ENCODE measurements at regions not wholly inside any gene's neighbourhood (a gene's known extent, or its start where the extent isn't known, plus 50 kb on each side); places are given as distances from the start of the nearest gene placed in this dataset.

DNA sequence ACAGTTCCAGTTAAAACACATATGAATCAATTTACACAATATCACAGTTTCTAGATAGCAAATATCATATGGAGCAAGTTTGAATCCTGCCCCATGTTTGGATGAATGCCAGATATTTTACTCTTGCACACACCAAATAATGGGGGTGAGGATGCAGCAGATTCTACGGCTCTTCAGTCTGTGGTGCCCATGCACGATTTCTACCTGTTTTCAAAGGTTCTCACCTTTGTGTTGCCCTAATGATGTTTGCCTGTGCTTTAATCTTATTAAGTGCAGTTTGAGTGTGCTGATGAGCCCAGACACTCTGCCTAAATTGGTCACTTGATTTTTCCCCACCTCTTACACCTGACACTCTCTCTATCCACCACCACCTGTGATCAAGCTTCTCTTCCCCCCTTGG, 119.6 kb downstream of the NPY start:
- POLR2A ChIA-PET, result no interaction called here
- Histone ChIP-seq H3K79me2 (ENCODE audit: control insufficient read depth, insufficient read depth, low read length) (no peaks in the 10 kb centered on the region), H3K27ac (ENCODE audit: low read length in 2 of 2) (no peak overlapping the region), H4K20me1 (ENCODE audit: control insufficient read depth, insufficient read depth, low read length, poor library complexity, severe bottlenecking) (no peaks in the 10 kb centered on the region), H3K4me2 (replicated peaks; ENCODE audit: low read depth, low read length, poor library complexity, severe bottlenecking) (no peak overlapping the region), H3K9me3 (ENCODE audit: control extremely low read depth in 1 of 3, control insufficient read depth in 2 of 3, insufficient read depth in 1 of 3, low read length in 2 of 3) (no peaks in the 10 kb centered on the region), H3K9ac (ENCODE audit: low read length) (no peak overlapping the region), H2AFZ (ENCODE audit: insufficient read depth, low read depth, low read length, poor library complexity, severe bottlenecking) (no peak overlapping the region), H3K4me3 (ENCODE audit: control extremely low read depth in 1 of 5, extremely low read depth in 1 of 5, insufficient read depth in 1 of 5, low read depth in 2 of 5, low read length in 4 of 5) (no peak overlapping the region), H3K36me3 (replicated peaks in 1 of 2; ENCODE audit: control extremely low read depth in 1 of 2, control insufficient read depth in 1 of 2, extremely low read depth in 1 of 2, insufficient read depth in 2 of 2, low read length in 1 of 2) (no peaks in the 10 kb centered on the region), H3K4me1 (ENCODE audit: control insufficient read depth in 2 of 2, insufficient read depth in 2 of 2, low read length in 2 of 2) (peaks cover 5 to 6% of the 10 kb centered on the region in 2 donors), H3K27me3 (replicated peaks in 1 of 4; ENCODE audit: control extremely low read depth in 1 of 4, control insufficient read depth in 3 of 4, insufficient read depth in 4 of 4, low read length in 3 of 4) (no peaks in the 10 kb centered on the region)
- TF ChIP-seq EZH2 (IDR thresholded peaks at IDR 0.05; ENCODE audit: borderline replicate concordance, insufficient read depth, low read depth, low read length, poor library complexity, severe bottlenecking), result no peak
- no peak for TF ChIP-seq CTCF (IDR thresholded peaks at IDR 0.05)
- ATAC-seq (ENCODE audit: low read depth), result no peak
- H3K9me3 Mint-ChIP-seq (ENCODE audit: insufficient read depth), result no peaks in the 10 kb centered on the region
- CTCF ChIA-PET, result no interaction called here
- peaks cover 11% of the 10 kb centered on the region for H3K4me1 Mint-ChIP-seq
- no peaks in the 10 kb centered on the region for H3K27me3 Mint-ChIP-seq
- WGBS (ENCODE audit: insufficient coverage), result 80% methylated on average over 2 of the region's 2 CpGs
- intact Hi-C loops (cut with micrococcal nuclease), result no loop called here
- no peak overlapping the region for H3K27ac Mint-ChIP-seq
- no peak overlapping the region for H3K4me3 Mint-ChIP-seq
- DNase-seq, result no peak

DNA sequence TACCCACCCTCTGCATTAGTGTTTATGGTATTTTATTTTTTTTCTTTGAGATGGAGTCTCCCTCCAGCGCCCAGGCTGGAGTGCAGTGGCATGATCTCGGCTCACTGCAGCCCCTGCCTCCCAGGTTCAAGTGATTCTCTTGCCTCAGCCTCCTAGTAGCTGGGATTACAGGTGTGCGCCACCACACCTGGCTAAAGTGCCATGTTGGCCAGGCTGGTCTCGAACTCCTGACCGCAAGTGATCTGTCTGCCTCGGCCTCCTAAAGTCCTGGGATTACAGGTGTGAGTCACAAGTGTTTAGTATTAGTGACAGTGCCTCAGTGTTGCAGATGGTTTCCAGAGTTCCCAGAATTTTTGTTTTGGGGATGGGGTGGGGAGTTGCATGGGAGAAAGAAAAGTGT, 120.3 kb downstream of the NPY start:
- WGBS (ENCODE audit: insufficient coverage), result 94% methylated on average over 6 of the region's 6 CpGs
- ChIA-PET POLR2A (no interaction called here), CTCF (no interaction called here)
- H3K4me1 ChIP-seq (ENCODE audit: control insufficient read depth in 2 of 2, insufficient read depth in 2 of 2, low read length in 2 of 2), result peaks cover 5 to 6% of the 10 kb centered on the region in 2 donors
- Mint-ChIP-seq H3K27me3 (no peaks in the 10 kb centered on the region), H3K27ac (no peak overlapping the region), H3K4me1 (peaks cover 11% of the 10 kb centered on the region), H3K4me3 (no peak overlapping the region), H3K9me3 (ENCODE audit: insufficient read depth) (no peaks in the 10 kb centered on the region)
- H4K20me1 ChIP-seq (ENCODE audit: control insufficient read depth, insufficient read depth, low read length, poor library complexity, severe bottlenecking), result no peaks in the 10 kb centered on the region
- ATAC-seq (ENCODE audit: low read depth), result no peak
- H3K36me3 ChIP-seq (replicated peaks in 1 of 2; ENCODE audit: control extremely low read depth in 1 of 2, control insufficient read depth in 1 of 2, extremely low read depth in 1 of 2, insufficient read depth in 2 of 2, low read length in 1 of 2), result no peaks in the 10 kb centered on the region
- no peak overlapping the region for H3K4me2 ChIP-seq (replicated peaks; ENCODE audit: low read depth, low read length, poor library complexity, severe bottlenecking)
- no peak for DNase-seq
- no peaks in the 10 kb centered on the region for H3K79me2 ChIP-seq (ENCODE audit: control insufficient read depth, insufficient read depth, low read length)
- no peaks in the 10 kb centered on the region for H3K27me3 ChIP-seq (replicated peaks in 1 of 4; ENCODE audit: control extremely low read depth in 1 of 4, control insufficient read depth in 3 of 4, insufficient read depth in 4 of 4, low read length in 3 of 4)
- no peak overlapping the region for H3K27ac ChIP-seq (ENCODE audit: low read length in 2 of 2)
- H2AFZ ChIP-seq (ENCODE audit: insufficient read depth, low read depth, low read length, poor library complexity, severe bottlenecking), result no peak overlapping the region
- intact Hi-C loops (cut with micrococcal nuclease), result no loop called here
- no peak overlapping the region for H3K4me3 ChIP-seq (ENCODE audit: control extremely low read depth in 1 of 5, extremely low read depth in 1 of 5, insufficient read depth in 1 of 5, low read depth in 2 of 5, low read length in 4 of 5)
- no peaks in the 10 kb centered on the region for H3K9me3 ChIP-seq (ENCODE audit: control extremely low read depth in 1 of 3, control insufficient read depth in 2 of 3, insufficient read depth in 1 of 3, low read length in 2 of 3)
- TF ChIP-seq CTCF (IDR thresholded peaks at IDR 0.05), result no peak
- TF ChIP-seq EZH2 (IDR thresholded peaks at IDR 0.05; ENCODE audit: borderline replicate concordance, insufficient read depth, low read depth, low read length, poor library complexity, severe bottlenecking), result no peak
- no peak overlapping the region for H3K9ac ChIP-seq (ENCODE audit: low read length)

Data from B cell (primary cell).